ENCODE measurements at regions not wholly inside any gene's neighbourhood (a gene's known extent, or its start where the extent isn't known, plus 50 kb on each side); places are given as distances from the start of the nearest gene placed in this dataset.
A peak's percentile ranks its signal among the peaks of the same experiment; 100 is the strongest.

- Histone ChIP-seq H3K4me1 (ENCODE audit: insufficient read depth, poor library complexity, severe bottlenecking) (no peaks in the 10 kb centered on the region), H3K27ac (ENCODE audit: poor library complexity, severe bottlenecking) (no peak overlapping the region), H3K27me3 (ENCODE audit: insufficient read depth, poor library complexity, severe bottlenecking) (no peaks in the 10 kb centered on the region), H3K9me3 (ENCODE audit: severe bottlenecking) (no peaks in the 10 kb centered on the region), H3K36me3 (ENCODE audit: low read depth) (no peaks in the 10 kb centered on the region), H3K4me3 (ENCODE audit: severe bottlenecking) (no peak overlapping the region)
- TF ChIP-seq CTCF (IDR thresholded peaks at IDR 0.05; ENCODE audit: poor library complexity, severe bottlenecking): no peak
- DNase-seq (ENCODE audit: low spot score) (no peak), ATAC-seq (ENCODE audit: low read depth) (no peak)
Observed at GRCh38 chr3:191962324-191962723, 501.4 kb downstream of the PYDC2 start.

GRCh38 chr3:191963182-191963581, 502.2 kb downstream of the PYDC2 start:
- Histone ChIP-seq H3K36me3 (ENCODE audit: low read depth) (no peaks in the 10 kb centered on the region), H3K27me3 (ENCODE audit: insufficient read depth, poor library complexity, severe bottlenecking) (no peaks in the 10 kb centered on the region), H3K4me3 (ENCODE audit: severe bottlenecking) (no peak overlapping the region), H3K9me3 (ENCODE audit: severe bottlenecking) (no peaks in the 10 kb centered on the region), H3K4me1 (ENCODE audit: insufficient read depth, poor library complexity, severe bottlenecking) (no peaks in the 10 kb centered on the region), H3K27ac (ENCODE audit: poor library complexity, severe bottlenecking) (no peak overlapping the region)
- DNase-seq (ENCODE audit: low spot score) (no peak), ATAC-seq (ENCODE audit: low read depth) (peak; percentile 65; the same call in 2 of the 3 replicates)
- TF ChIP-seq CTCF (IDR thresholded peaks at IDR 0.05; ENCODE audit: poor library complexity, severe bottlenecking): no peak

- H3K27ac ChIP-seq (ENCODE audit: poor library complexity, severe bottlenecking): no peak overlapping the region
- H3K4me3 ChIP-seq (ENCODE audit: severe bottlenecking): no peak overlapping the region
- peaks cover 2% of the 10 kb centered on the region for H3K9me3 ChIP-seq (ENCODE audit: severe bottlenecking)
- no peaks in the 10 kb centered on the region for H3K27me3 ChIP-seq (ENCODE audit: insufficient read depth, poor library complexity, severe bottlenecking)
- no peak for TF ChIP-seq CTCF (IDR thresholded peaks at IDR 0.05; ENCODE audit: poor library complexity, severe bottlenecking)
- no peak for ATAC-seq (ENCODE audit: low read depth)
- no peaks in the 10 kb centered on the region for H3K36me3 ChIP-seq (ENCODE audit: low read depth)
- no peaks in the 10 kb centered on the region for H3K4me1 ChIP-seq (ENCODE audit: insufficient read depth, poor library complexity, severe bottlenecking)
- no peak for DNase-seq (ENCODE audit: low spot score)
Observed at GRCh38 chr3:191966556-191966955, 505.6 kb downstream of the PYDC2 start.

- DNase-seq (ENCODE audit: low spot score): no peak
- Histone ChIP-seq H3K9me3 (ENCODE audit: severe bottlenecking) (peaks cover 2% of the 10 kb centered on the region), H3K27ac (ENCODE audit: poor library complexity, severe bottlenecking) (no peak overlapping the region), H3K27me3 (ENCODE audit: insufficient read depth, poor library complexity, severe bottlenecking) (no peaks in the 10 kb centered on the region), H3K4me3 (ENCODE audit: severe bottlenecking) (no peak overlapping the region), H3K36me3 (ENCODE audit: low read depth) (no peaks in the 10 kb centered on the region), H3K4me1 (ENCODE audit: insufficient read depth, poor library complexity, severe bottlenecking) (no peaks in the 10 kb centered on the region)
- no peak for TF ChIP-seq CTCF (IDR thresholded peaks at IDR 0.05; ENCODE audit: poor library complexity, severe bottlenecking)
- no peak for ATAC-seq (ENCODE audit: low read depth)
Observed at GRCh38 chr3:191968299-191968698, 507.3 kb downstream of the PYDC2 start.

- Histone ChIP-seq H3K4me1 (ENCODE audit: insufficient read depth, poor library complexity, severe bottlenecking) (no peaks in the 10 kb centered on the region), H3K9me3 (ENCODE audit: severe bottlenecking) (peaks cover 2% of the 10 kb centered on the region), H3K36me3 (ENCODE audit: low read depth) (no peaks in the 10 kb centered on the region), H3K27me3 (ENCODE audit: insufficient read depth, poor library complexity, severe bottlenecking) (no peaks in the 10 kb centered on the region), H3K4me3 (ENCODE audit: severe bottlenecking) (no peak overlapping the region), H3K27ac (ENCODE audit: poor library complexity, severe bottlenecking) (no peak overlapping the region)
- TF ChIP-seq CTCF (IDR thresholded peaks at IDR 0.05; ENCODE audit: poor library complexity, severe bottlenecking): no peak
- ATAC-seq (ENCODE audit: low read depth): no peak
- DNase-seq (ENCODE audit: low spot score): no peak
Observed at GRCh38 chr3:191972714-191973398, 511.9 kb downstream of the PYDC2 start.
